Ascending aorta (tissue), 2 donors: ENCODE measurements at regions not wholly inside any gene's neighbourhood (a gene's known extent, or its start where the extent isn't known, plus 50 kb on each side); places are given as distances from the start of the nearest gene placed in this dataset.

Experiments
- DNase-seq, 2 donors: peaks; one replicate each; pipeline ENCODE4 v3.0.0-alpha.2; 2019; ENCODE audit warnings: low spot score in 2 of 2
- H3K27ac ChIP-seq, 2 donors: fragments of 200-600 bp; sonication (generic); one replicate each; pipeline ENCODE4 v1.5.1; 2016 to 2017; ENCODE audit warnings: mild to moderate bottlenecking in 1 of 2
- H3K27me3 ChIP-seq: fragments of 200-600 bp; sonication (generic); one replicate; pipeline ENCODE4 v1.5.1; 2017
- H3K36me3 ChIP-seq, 2 donors: fragments of 200-600 bp; sonication (generic); one replicate each; pipeline ENCODE4 v1.5.1; 2016
- H3K4me1 ChIP-seq, 2 donors: fragments of 200-600 bp; sonication (generic); one replicate each; pipeline ENCODE4 v1.5.1; 2016 to 2017; ENCODE audit warnings: mild to moderate bottlenecking in 1 of 2
- H3K4me3 ChIP-seq, 2 donors: fragments of 200-600 bp; sonication (generic); one replicate each; pipeline ENCODE4 v1.5.1; 2016 to 2017; ENCODE audit warnings: mild to moderate bottlenecking in 1 of 2
- H3K9me3 ChIP-seq, 2 donors: fragments of 200-600 bp; sonication (generic); one replicate each; pipeline ENCODE4 v1.5.1; 2016
- CTCF ChIP-seq, 3 experiments: fragments of 200-600 bp in 2 of 3; fragments of 450-650 bp in 1 of 3; sonication (generic) in 2 of 3; IDR thresholded peaks; one replicate each; pipeline ENCODE4 v1.5.1; 2016 to 2019; ENCODE audit warnings: antibody characterized with exemption in 3 of 3, mild to moderate bottlenecking in 1 of 3, moderate library complexity in 1 of 3
- intact Hi-C: fragments of 100-400 bp; cut with DNase I; formaldehyde crosslinking; loops from one replicate; pipeline ENCODE4 v1.15.1; 2023

DNA sequence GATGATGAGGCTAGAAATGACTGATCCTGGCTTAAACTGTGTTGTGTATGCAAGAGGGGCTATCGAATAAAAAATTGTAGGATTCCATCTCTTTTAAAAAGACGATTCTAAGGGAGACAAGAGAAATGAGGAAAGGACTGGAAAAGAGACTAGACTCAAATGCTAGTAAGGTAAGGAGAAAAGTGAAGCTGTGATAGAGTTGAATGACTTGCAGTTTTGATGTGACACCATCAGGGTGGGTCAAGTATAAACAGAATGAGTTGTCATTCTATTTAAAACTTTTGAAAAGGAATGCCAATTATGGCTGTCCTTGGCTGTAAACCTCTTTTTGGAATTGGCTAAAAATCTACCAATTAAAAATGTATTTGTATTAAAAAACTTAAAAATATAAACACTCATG lies 184.5 kb upstream of the PHF14 start:
- no peak for TF ChIP-seq CTCF (IDR thresholded peaks at IDR 0.05)
- no peak for DNase-seq
- Histone ChIP-seq H3K27ac (no peak overlapping the region), H3K27me3 (no peaks in the 10 kb centered on the region), H3K36me3 (no peaks in the 10 kb centered on the region), H3K4me3 (no peak overlapping the region), H3K4me1 (no peaks in the 10 kb centered on the region), H3K9me3 (no peaks in the 10 kb centered on the region)
- intact Hi-C loops: no loop called here

- Histone ChIP-seq H3K27me3 (no peaks in the 10 kb centered on the region), H3K36me3 (no peaks in the 10 kb centered on the region), H3K27ac (no peak overlapping the region), H3K4me1 (no peaks in the 10 kb centered on the region), H3K4me3 (no peak overlapping the region), H3K9me3 (no peaks in the 10 kb centered on the region)
- no peak for TF ChIP-seq CTCF (IDR thresholded peaks at IDR 0.05)
- no peak for DNase-seq
- intact Hi-C loops: no loop called here
Measured at GRCh38 chr7:10790910-10791309, 182.8 kb upstream of the PHF14 start.

DNA sequence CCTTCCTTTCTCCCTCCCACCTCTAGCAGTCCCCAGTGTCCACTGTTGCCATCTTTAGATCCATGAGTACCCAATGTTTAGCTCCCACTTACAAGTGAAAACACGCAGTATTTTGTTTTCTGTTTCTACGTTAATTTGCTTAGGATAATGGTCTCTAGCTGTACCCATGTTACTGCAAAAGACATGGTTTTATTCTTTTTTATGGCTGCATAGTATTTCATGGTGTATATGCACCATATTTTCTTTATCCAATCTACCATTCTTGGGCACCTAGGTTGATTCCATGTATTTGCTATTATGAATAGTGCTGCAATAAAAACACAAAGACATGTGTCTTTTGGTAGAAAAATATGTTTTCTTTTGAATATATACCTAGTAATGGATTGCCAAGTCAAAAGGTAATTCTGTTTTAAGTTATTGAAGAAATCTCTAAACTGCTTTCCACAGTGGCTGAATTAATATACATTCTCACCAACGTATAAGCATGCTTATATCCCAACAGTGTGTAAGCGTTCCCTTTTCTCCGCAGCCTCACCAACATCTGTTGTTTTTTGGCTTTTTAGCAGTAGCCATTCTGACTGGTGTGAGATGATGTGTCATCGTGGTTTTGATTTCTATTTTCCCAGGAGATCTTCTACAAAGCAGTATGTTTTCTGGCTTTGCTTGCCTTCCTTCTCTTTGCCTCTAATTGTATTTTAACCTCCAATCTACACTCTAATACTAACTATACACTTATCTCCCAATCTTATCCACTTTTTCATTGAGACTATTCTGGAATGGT lies 179.5 kb upstream of the PHF14 start:
- Histone ChIP-seq H3K36me3 (no peaks in the 10 kb centered on the region), H3K27ac (no peak overlapping the region), H3K27me3 (no peaks in the 10 kb centered on the region), H3K9me3 (no peaks in the 10 kb centered on the region), H3K4me3 (no peak overlapping the region), H3K4me1 (no peaks in the 10 kb centered on the region)
- no peak for DNase-seq
- no peak for TF ChIP-seq CTCF (IDR thresholded peaks at IDR 0.05)
- intact Hi-C loops: no loop called here

- no peak overlapping the region for H3K27ac ChIP-seq
- no peak overlapping the region for H3K4me3 ChIP-seq
- DNase-seq: no peak
- H3K4me1 ChIP-seq: no peaks in the 10 kb centered on the region
- intact Hi-C loops: no loop called here
- no peaks in the 10 kb centered on the region for H3K9me3 ChIP-seq
- H3K27me3 ChIP-seq: no peaks in the 10 kb centered on the region
- no peak for TF ChIP-seq CTCF (IDR thresholded peaks at IDR 0.05)
- H3K36me3 ChIP-seq: no peaks in the 10 kb centered on the region
Measured at GRCh38 chr7:10797157-10797556, 176.5 kb upstream of the PHF14 start.

- H3K36me3 ChIP-seq: no peaks in the 10 kb centered on the region
- TF ChIP-seq CTCF (IDR thresholded peaks at IDR 0.05): no peak
- no peaks in the 10 kb centered on the region for H3K27me3 ChIP-seq
- H3K27ac ChIP-seq: no peak overlapping the region
- H3K4me3 ChIP-seq: no peak overlapping the region
- no peaks in the 10 kb centered on the region for H3K9me3 ChIP-seq
- no peak for DNase-seq
- intact Hi-C loops: no loop called here
- no peaks in the 10 kb centered on the region for H3K4me1 ChIP-seq
Measured at GRCh38 chr7:10798044-10798443, 175.6 kb upstream of the PHF14 start.

DNA sequence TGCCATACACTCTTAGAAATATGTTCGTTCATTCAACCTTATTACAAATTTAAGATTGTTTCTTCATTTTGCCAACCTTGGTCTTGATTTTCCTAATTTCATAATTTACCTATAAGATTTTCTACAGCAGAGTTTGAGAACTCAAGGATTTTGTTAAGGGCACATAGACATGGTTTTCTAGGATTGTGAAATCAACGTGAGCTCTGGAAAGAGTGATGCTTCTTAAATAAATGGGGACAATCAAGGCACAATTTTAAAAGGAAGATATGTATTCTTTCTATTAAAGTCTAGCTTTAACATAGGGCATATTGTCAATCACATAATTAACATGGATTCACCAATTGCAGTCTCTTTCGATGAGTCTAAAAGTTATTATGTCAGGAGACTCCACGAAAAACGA lies 174.2 kb upstream of the PHF14 start:
- Histone ChIP-seq H3K36me3 (no peaks in the 10 kb centered on the region), H3K4me1 (no peaks in the 10 kb centered on the region), H3K27ac (no peak overlapping the region), H3K27me3 (no peaks in the 10 kb centered on the region), H3K9me3 (no peaks in the 10 kb centered on the region), H3K4me3 (no peak overlapping the region)
- no peak for DNase-seq
- no peak for TF ChIP-seq CTCF (IDR thresholded peaks at IDR 0.05)
- intact Hi-C loops: no loop called here
